Retinal pigment epithelial cell (primary cell): ENCODE measurements at regions not wholly inside any gene's neighbourhood (a gene's known extent, or its start where the extent isn't known, plus 50 kb on each side); places are given as distances from the start of the nearest gene placed in this dataset.

Experiments
- DNase-seq: peaks from one replicate; pipeline ENCODE4 v3.0.0-alpha.2; 2010; ENCODE audit warnings: low read depth
- H3K4me3 ChIP-seq: 2 replicates; pipeline ENCODE4 v1.5.1; 2011; ENCODE audit warnings: mild to moderate bottlenecking, low read length, control low read depth, moderate library complexity
- TF ChIP-seq, protein P1 (sequence below): conservative IDR thresholded peaks from 2 replicates; pipeline ENCODE4 v1.5.1; 2011; ENCODE audit warnings: low read depth, low read length, control low read depth, inconsistent platforms

DNA sequence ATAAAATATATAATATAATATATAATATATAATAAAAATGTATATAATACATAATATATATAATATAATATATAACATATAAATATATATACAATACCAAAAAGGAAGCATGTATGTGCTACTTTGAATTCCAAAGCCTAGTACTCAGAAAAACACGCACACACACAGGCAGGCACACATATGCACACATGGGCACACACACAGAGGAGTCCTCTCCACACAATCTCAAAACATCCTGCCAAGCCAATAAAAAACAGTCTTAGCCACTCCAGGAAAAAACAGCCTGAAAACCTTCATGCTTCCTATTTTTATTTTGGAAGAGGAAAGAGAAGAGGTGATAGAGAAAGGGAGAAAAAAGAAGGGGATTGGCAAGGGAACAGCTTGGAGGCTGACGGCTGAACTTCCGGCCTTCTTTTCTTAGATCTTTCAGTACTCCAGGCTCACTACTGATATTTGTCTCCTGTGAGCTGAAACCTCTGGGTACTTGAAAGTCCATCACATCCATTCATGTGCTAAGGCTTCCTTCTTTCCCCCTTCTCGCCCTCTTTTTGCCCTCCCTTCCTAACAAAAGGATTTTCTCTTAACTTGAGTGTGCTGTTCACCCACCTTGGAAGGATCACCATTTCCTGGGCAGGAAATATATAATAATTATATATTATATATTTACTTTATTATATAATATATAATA is 394.2 kb downstream of the NUAK1 start:
- no peak overlapping the region for H3K4me3 ChIP-seq
- TF ChIP-seq, protein P1, sequence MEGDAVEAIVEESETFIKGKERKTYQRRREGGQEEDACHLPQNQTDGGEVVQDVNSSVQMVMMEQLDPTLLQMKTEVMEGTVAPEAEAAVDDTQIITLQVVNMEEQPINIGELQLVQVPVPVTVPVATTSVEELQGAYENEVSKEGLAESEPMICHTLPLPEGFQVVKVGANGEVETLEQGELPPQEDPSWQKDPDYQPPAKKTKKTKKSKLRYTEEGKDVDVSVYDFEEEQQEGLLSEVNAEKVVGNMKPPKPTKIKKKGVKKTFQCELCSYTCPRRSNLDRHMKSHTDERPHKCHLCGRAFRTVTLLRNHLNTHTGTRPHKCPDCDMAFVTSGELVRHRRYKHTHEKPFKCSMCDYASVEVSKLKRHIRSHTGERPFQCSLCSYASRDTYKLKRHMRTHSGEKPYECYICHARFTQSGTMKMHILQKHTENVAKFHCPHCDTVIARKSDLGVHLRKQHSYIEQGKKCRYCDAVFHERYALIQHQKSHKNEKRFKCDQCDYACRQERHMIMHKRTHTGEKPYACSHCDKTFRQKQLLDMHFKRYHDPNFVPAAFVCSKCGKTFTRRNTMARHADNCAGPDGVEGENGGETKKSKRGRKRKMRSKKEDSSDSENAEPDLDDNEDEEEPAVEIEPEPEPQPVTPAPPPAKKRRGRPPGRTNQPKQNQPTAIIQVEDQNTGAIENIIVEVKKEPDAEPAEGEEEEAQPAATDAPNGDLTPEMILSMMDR, result no peak
- DNase-seq, result no peak

DNA sequence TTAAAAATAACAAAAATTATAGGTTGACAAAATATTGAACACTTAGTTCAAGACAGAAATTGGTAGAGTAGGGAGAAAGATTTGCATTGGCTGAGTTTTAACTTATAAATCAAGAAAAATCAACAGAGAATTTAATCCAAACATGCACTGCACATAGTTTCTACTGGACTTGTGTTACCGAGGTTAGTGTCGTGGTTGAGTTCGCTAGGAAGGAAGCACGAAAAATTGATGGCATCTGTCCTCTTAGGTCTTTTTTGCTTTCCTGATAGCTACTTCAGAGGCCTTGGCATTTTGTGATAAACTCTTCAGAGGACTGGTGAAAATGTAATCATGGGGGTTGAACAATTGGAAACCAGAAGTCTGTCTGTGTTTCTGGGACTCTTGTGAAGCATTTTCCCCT is 392.9 kb downstream of the NUAK1 start:
- DNase-seq, result no peak
- H3K4me3 ChIP-seq, result no peak overlapping the region
- TF ChIP-seq, protein P1, result no peak

DNA sequence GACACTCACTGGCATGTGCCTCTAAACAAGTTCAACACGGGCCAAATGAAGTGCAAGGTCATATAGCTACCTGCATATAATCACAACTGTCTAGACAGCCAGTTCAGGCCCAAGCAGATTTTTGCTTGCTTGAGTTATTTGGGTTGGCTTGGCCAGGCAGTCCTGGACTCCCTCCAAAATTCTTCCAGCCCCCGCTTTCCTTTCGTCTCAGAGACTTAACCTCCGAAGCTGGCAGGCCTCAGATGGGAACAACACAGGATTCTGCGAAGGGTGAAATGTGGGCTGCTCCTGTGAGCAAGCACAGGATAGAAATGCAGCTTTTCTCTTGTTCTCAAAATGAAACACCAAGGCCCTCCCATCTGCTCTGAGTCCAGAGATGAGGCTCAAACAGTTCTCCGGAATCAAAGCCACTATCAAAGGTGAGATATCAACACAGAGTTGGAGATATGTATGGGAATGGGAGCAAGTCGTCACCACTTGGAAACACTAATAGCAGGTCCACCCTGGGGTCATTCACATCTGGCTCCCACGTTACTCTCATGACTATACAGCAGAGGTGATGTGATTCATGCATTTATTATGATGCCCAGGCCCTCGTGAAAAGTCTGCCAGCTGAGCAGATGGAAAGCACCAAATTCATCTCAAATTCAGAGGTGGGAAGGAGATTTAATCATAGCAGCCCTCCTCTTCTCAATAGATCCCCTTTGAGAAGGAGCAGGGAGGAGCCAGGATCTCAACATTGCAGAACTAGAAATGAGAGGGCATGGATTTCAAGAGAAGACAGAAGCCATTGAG is 389.8 kb downstream of the NUAK1 start:
- TF ChIP-seq, protein P1, result no peak
- no peak overlapping the region for H3K4me3 ChIP-seq
- DNase-seq, result peak; percentile 48

DNA sequence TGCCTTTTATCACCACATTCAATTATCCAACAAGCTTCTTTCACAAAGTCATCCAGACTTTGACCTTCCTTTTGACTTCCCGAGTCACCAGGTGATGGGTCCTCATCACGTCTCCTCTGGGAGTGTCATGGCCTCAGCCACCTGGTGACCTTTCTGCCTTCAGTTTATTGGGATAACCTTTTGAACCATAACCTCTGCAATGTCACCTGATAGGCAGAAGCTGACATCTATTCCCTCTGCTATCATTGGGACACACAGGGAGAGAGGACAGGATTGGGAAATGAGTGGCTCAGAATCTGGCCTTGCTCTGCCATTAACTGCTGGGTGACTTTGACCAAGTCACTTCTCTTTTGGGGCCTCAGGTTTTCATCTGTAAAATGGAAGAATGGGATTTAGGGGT is 388.7 kb downstream of the NUAK1 start:
- DNase-seq, result no peak
- no peak overlapping the region for H3K4me3 ChIP-seq
- TF ChIP-seq, protein P1, result no peak

DNA sequence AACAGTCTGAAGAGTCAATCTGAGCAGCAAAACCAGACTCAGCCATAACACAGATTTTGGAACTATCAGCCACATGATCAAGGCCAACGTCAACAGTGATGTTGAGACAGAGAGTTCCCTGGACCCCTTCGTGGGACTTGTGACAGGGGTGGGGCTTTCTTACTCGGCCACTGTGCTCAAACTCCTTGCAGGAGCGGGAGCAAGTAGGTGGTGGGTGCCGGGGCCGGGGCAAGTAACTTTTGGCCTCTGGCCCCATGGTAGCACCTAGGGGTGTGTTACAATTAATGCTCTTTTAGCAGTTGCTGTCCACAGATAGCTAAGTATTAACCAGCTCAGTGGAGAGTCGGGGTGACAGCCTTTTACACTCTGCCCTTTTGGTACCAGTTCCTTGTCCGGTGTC is 384.4 kb downstream of the NUAK1 start:
- DNase-seq, result no peak
- TF ChIP-seq, protein P1, result no peak
- no peak overlapping the region for H3K4me3 ChIP-seq

DNA sequence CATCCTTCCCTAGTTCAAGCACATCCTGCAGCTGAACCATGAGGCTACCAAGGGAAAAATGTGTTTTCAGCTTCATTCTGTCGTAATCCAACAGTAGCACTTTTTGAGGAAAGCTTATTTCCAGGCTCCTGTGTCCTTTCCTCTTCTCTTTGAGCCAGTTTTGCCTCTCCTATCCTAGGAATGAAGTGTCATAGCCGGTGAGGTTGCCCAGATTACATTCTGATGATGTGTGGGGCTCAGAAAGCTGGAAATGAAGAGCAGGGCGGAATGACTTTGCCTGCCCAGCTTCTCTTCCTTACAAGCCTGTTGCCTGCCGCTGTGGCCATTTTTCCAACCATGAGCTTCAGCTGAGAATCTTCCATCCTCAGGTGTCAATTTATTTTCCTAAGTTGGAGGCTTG is 381.8 kb downstream of the NUAK1 start:
- H3K4me3 ChIP-seq, result no peak overlapping the region
- TF ChIP-seq, protein P1, result no peak
- DNase-seq, result no peak

DNA sequence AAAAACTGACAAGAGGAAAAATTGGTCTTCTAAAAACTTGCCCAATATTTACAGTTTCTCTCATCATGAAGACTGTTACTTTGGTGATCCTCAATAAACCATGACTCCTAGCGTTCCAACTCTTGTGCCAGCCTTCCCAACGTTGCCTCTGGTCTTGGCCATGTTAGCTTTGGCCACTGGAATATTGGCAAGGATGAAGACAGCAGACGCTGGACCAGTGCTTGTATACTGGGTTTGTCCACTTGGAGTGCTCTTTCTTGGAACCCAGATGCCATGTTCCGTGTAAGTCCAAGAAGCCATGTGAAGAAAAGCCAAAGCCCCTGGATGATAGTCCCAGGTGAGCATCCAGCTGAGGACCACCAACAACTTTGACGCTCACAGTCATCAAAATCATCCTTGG is 379.6 kb downstream of the NUAK1 start:
- TF ChIP-seq, protein P1, result no peak
- no peak for DNase-seq

More for the DNA sequence above, 379.6 kb downstream of the NUAK1 start:
- no peak overlapping the region for H3K4me3 ChIP-seq
